ENCODE measurements at regions not wholly inside any gene's neighbourhood (a gene's known extent, or its start where the extent isn't known, plus 50 kb on each side); places are given as distances from the start of the nearest gene placed in this dataset.

DNA sequence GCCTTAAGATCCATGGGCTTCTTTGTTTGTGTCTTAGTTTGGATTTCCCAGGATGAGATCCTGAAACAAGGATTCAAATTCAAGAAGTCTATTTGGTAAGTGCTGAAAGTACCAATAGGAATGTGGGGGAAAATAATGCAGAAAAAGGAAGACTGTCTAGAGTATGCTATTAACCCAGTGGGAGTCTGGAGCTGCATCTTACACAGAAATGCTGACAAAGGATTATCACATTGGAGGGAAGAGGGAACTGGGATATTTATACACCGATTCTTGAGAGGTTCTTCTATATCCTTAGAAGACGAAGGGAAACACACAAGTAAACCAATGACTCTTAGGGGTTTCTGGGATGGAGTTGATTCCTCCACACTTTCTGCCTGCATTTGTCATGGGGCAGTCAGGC is 294.8 kb upstream of the FIGN start (continued):
- TF ChIP-seq, protein P1, sequence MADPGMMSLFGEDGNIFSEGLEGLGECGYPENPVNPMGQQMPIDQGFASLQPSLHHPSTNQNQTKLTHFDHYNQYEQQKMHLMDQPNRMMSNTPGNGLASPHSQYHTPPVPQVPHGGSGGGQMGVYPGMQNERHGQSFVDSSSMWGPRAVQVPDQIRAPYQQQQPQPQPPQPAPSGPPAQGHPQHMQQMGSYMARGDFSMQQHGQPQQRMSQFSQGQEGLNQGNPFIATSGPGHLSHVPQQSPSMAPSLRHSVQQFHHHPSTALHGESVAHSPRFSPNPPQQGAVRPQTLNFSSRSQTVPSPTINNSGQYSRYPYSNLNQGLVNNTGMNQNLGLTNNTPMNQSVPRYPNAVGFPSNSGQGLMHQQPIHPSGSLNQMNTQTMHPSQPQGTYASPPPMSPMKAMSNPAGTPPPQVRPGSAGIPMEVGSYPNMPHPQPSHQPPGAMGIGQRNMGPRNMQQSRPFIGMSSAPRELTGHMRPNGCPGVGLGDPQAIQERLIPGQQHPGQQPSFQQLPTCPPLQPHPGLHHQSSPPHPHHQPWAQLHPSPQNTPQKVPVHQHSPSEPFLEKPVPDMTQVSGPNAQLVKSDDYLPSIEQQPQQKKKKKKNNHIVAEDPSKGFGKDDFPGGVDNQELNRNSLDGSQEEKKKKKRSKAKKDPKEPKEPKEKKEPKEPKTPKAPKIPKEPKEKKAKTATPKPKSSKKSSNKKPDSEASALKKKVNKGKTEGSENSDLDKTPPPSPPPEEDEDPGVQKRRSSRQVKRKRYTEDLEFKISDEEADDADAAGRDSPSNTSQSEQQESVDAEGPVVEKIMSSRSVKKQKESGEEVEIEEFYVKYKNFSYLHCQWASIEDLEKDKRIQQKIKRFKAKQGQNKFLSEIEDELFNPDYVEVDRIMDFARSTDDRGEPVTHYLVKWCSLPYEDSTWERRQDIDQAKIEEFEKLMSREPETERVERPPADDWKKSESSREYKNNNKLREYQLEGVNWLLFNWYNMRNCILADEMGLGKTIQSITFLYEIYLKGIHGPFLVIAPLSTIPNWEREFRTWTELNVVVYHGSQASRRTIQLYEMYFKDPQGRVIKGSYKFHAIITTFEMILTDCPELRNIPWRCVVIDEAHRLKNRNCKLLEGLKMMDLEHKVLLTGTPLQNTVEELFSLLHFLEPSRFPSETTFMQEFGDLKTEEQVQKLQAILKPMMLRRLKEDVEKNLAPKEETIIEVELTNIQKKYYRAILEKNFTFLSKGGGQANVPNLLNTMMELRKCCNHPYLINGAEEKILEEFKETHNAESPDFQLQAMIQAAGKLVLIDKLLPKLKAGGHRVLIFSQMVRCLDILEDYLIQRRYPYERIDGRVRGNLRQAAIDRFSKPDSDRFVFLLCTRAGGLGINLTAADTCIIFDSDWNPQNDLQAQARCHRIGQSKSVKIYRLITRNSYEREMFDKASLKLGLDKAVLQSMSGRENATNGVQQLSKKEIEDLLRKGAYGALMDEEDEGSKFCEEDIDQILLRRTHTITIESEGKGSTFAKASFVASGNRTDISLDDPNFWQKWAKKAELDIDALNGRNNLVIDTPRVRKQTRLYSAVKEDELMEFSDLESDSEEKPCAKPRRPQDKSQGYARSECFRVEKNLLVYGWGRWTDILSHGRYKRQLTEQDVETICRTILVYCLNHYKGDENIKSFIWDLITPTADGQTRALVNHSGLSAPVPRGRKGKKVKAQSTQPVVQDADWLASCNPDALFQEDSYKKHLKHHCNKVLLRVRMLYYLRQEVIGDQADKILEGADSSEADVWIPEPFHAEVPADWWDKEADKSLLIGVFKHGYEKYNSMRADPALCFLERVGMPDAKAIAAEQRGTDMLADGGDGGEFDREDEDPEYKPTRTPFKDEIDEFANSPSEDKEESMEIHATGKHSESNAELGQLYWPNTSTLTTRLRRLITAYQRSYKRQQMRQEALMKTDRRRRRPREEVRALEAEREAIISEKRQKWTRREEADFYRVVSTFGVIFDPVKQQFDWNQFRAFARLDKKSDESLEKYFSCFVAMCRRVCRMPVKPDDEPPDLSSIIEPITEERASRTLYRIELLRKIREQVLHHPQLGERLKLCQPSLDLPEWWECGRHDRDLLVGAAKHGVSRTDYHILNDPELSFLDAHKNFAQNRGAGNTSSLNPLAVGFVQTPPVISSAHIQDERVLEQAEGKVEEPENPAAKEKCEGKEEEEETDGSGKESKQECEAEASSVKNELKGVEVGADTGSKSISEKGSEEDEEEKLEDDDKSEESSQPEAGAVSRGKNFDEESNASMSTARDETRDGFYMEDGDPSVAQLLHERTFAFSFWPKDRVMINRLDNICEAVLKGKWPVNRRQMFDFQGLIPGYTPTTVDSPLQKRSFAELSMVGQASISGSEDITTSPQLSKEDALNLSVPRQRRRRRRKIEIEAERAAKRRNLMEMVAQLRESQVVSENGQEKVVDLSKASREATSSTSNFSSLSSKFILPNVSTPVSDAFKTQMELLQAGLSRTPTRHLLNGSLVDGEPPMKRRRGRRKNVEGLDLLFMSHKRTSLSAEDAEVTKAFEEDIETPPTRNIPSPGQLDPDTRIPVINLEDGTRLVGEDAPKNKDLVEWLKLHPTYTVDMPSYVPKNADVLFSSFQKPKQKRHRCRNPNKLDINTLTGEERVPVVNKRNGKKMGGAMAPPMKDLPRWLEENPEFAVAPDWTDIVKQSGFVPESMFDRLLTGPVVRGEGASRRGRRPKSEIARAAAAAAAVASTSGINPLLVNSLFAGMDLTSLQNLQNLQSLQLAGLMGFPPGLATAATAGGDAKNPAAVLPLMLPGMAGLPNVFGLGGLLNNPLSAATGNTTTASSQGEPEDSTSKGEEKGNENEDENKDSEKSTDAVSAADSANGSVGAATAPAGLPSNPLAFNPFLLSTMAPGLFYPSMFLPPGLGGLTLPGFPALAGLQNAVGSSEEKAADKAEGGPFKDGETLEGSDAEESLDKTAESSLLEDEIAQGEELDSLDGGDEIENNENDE (IDR thresholded peaks at IDR 0.05; ENCODE audit: insufficient replicate concordance, low read length), result no peak
- TF ChIP-seq POU5F1 (IDR thresholded peaks at IDR 0.05; ENCODE audit: low read depth, low read length) (no peak), SUZ12 (IDR thresholded peaks at IDR 0.05; ENCODE audit: low read length) (no peak), POLR2AphosphoS5 (IDR thresholded peaks at IDR 0.05; ENCODE audit: low read depth, low read length) (no peak), NRF1 (IDR thresholded peaks at IDR 0.05; ENCODE audit: low read depth, low read length) (no peak)
- TF ChIP-seq, protein P2, sequence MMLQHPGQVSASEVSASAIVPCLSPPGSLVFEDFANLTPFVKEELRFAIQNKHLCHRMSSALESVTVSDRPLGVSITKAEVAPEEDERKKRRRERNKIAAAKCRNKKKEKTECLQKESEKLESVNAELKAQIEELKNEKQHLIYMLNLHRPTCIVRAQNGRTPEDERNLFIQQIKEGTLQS (IDR thresholded peaks at IDR 0.05; ENCODE audit: insufficient read depth, low read depth, low read length), result no peak

All from H1 (cell line).